ENCODE measurements at regions not wholly inside any gene's neighbourhood (a gene's known extent, or its start where the extent isn't known, plus 50 kb on each side); places are given as distances from the start of the nearest gene placed in this dataset.

DNA sequence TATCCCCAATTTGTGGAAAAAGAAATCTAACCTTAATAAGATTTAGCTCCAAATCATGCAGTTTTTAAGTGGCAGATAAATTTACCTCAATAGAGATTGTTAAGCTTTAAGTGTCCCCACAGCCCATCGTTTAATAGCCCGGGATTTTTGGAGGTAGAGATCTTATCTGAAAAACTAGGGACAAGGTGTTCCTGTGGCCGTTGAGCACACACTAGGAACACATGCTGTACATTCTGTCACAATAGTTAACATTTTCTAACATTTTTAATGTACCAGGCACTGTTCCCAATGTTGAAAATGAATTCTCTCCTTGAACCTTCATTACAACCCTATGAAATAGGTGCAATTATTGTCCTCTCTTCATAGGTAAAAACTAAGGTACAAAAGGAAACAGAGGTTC lies 85.7 kb upstream of the PLD5 start:
- H3K27me3 Mint-ChIP-seq (ENCODE audit: low read depth in 3 of 3) = peaks cover 0 to 1% (median 0%) of the 10 kb centered on the region in 3 donors

DNA sequence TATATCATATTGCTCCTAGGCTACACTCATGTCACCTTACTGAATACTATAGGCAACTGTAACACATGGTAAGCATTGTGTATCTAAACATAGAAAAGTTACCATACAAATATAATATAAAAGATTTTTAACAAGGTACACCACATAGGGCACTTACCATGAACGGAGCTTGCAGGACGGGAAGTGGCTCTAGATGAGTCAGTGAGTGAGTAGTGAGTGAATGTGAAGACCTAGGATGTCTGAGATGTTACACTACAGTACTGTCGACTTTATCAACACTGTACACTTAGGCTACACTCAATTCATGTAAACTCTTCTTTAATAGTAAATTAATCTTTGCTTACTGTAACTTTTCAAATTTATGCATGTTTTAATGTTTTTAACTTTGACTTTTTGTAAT lies 81.0 kb upstream of the PLD5 start:
- H3K27me3 Mint-ChIP-seq (ENCODE audit: low read depth in 3 of 3) = no peaks in the 10 kb centered on the region
- Histone ChIP-seq H3K4me2 (replicated peaks; ENCODE audit: extremely low read depth, low read length, poor library complexity, severe bottlenecking) (no peak overlapping the region), H3K4me1 (ENCODE audit: control insufficient read depth in 1 of 2, insufficient read depth in 2 of 2, low read length in 2 of 2) (no peaks in the 10 kb centered on the region), H4K20me1 (ENCODE audit: insufficient read depth, low read length) (no peaks in the 10 kb centered on the region), H3K27me3 (ENCODE audit: control insufficient read depth in 2 of 2, insufficient read depth in 2 of 2, low read length in 2 of 2) (no peaks in the 10 kb centered on the region), H3K79me2 (ENCODE audit: insufficient read depth, low read length) (no peaks in the 10 kb centered on the region), H3K27ac (ENCODE audit: low read depth in 1 of 2, low read length in 2 of 2) (no peak overlapping the region), H3K36me3 (replicated peaks in 1 of 2; ENCODE audit: control insufficient read depth in 1 of 2, insufficient read depth in 2 of 2, low read length in 2 of 2) (no peaks in the 10 kb centered on the region), H3K4me3 (replicated peaks in 1 of 3; ENCODE audit: low read depth in 2 of 3, low read length in 3 of 3) (no peak overlapping the region), H3K9me3 (replicated peaks in 1 of 2; ENCODE audit: control insufficient read depth in 1 of 2, insufficient read depth in 1 of 2, low read length in 2 of 2) (peaks cover 6 to 10% of the 10 kb centered on the region in 2 donors), H3K9ac (ENCODE audit: insufficient read depth, low read length, poor library complexity, severe bottlenecking) (no peak overlapping the region), H2AFZ (ENCODE audit: insufficient read depth, low read depth, low read length, poor library complexity, severe bottlenecking) (no peak overlapping the region)
- peaks cover 0 to 7% (median 1%) of the 10 kb centered on the region in 7 donors for H3K9me3 Mint-ChIP-seq
- no peak overlapping the region for H3K4me3 Mint-ChIP-seq
- no peak for DNase-seq
- intact Hi-C loops (cut with micrococcal nuclease) = no loop called here
- no CpG with 5 or more reads among the region's 3 CpGs for WGBS (ENCODE audit: insufficient coverage)
- H3K36me3 Mint-ChIP-seq = no peaks in the 10 kb centered on the region
- no peak overlapping the region for H3K27ac Mint-ChIP-seq
- TF ChIP-seq, protein P1, sequence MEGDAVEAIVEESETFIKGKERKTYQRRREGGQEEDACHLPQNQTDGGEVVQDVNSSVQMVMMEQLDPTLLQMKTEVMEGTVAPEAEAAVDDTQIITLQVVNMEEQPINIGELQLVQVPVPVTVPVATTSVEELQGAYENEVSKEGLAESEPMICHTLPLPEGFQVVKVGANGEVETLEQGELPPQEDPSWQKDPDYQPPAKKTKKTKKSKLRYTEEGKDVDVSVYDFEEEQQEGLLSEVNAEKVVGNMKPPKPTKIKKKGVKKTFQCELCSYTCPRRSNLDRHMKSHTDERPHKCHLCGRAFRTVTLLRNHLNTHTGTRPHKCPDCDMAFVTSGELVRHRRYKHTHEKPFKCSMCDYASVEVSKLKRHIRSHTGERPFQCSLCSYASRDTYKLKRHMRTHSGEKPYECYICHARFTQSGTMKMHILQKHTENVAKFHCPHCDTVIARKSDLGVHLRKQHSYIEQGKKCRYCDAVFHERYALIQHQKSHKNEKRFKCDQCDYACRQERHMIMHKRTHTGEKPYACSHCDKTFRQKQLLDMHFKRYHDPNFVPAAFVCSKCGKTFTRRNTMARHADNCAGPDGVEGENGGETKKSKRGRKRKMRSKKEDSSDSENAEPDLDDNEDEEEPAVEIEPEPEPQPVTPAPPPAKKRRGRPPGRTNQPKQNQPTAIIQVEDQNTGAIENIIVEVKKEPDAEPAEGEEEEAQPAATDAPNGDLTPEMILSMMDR (IDR thresholded peaks at IDR 0.05) = no peak
- no peaks in the 10 kb centered on the region for H3K4me1 Mint-ChIP-seq

More for the DNA sequence above, 85.7 kb upstream of the PLD5 start:
- H3K9ac ChIP-seq (ENCODE audit: insufficient read depth, low read length, poor library complexity, severe bottlenecking) = no peak overlapping the region
- H3K4me3 ChIP-seq (replicated peaks in 1 of 3; ENCODE audit: low read depth in 2 of 3, low read length in 3 of 3) = no peak overlapping the region
- TF ChIP-seq, protein P1 (IDR thresholded peaks at IDR 0.05) = no peak
- Mint-ChIP-seq H3K4me3 (no peak overlapping the region), H3K36me3 (no peaks in the 10 kb centered on the region), H3K27ac (no peak overlapping the region), H3K9me3 (peaks cover 4 to 11% (median 6%) of the 10 kb centered on the region in 7 donors), H3K4me1 (no peaks in the 10 kb centered on the region)
- no peak overlapping the region for H3K27ac ChIP-seq (ENCODE audit: low read depth in 1 of 2, low read length in 2 of 2)
- H2AFZ ChIP-seq (ENCODE audit: insufficient read depth, low read depth, low read length, poor library complexity, severe bottlenecking) = no peak overlapping the region
- H3K79me2 ChIP-seq (ENCODE audit: insufficient read depth, low read length) = no peaks in the 10 kb centered on the region
- no peaks in the 10 kb centered on the region for H4K20me1 ChIP-seq (ENCODE audit: insufficient read depth, low read length)
- WGBS (ENCODE audit: insufficient coverage) = 90% methylated on average over 2 of the region's 3 CpGs
- peaks cover 4 to 14% of the 10 kb centered on the region in 2 donors for H3K9me3 ChIP-seq (replicated peaks in 1 of 2; ENCODE audit: control insufficient read depth in 1 of 2, insufficient read depth in 1 of 2, low read length in 2 of 2)
- DNase-seq = no peak
- intact Hi-C loops (cut with micrococcal nuclease) = no loop called here
- no peaks in the 10 kb centered on the region for H3K27me3 ChIP-seq (ENCODE audit: control insufficient read depth in 2 of 2, insufficient read depth in 2 of 2, low read length in 2 of 2)
- no peaks in the 10 kb centered on the region for H3K4me1 ChIP-seq (ENCODE audit: control insufficient read depth in 1 of 2, insufficient read depth in 2 of 2, low read length in 2 of 2)
- H3K4me2 ChIP-seq (replicated peaks; ENCODE audit: extremely low read depth, low read length, poor library complexity, severe bottlenecking) = no peak overlapping the region
- no peaks in the 10 kb centered on the region for H3K36me3 ChIP-seq (replicated peaks in 1 of 2; ENCODE audit: control insufficient read depth in 1 of 2, insufficient read depth in 2 of 2, low read length in 2 of 2)

Measured in CD14-positive monocyte (primary cell).